Neural cell (in vitro differentiated cells): ENCODE measurements at regions not wholly inside any gene's neighbourhood (a gene's known extent, or its start where the extent isn't known, plus 50 kb on each side); places are given as distances from the start of the nearest gene placed in this dataset.

Source experiments
- H2AFZ ChIP-seq: fragments of 200-600, 300-800 bp; sonication (generic), shearing (Covaris generic); 2 replicates; pipeline ENCODE4 v1.6.0; 2014; ENCODE audit warnings: low read depth, mild to moderate bottlenecking, antibody characterized with exemption, low read length, moderate library complexity
- H3F3A ChIP-seq: fragments of 200-600 bp; shearing (Covaris generic); 2 replicates; pipeline ENCODE4 v1.6.1; 2016; ENCODE audit warnings: mild to moderate bottlenecking, moderate library complexity, mixed read lengths, antibody characterized with exemption, low read length; ENCODE audit not compliant: insufficient read depth, poor library complexity, severe bottlenecking
- H3K27ac ChIP-seq: fragments of 200-600, 300-800 bp; sonication (generic), shearing (Covaris generic); 2 replicates; pipeline ENCODE4 v1.5.1; 2014; ENCODE audit warnings: mild to moderate bottlenecking, low read length, moderate library complexity
- H3K27me3 ChIP-seq: fragments of 300-800, 200-600 bp; sonication (generic), shearing (Covaris generic); 2 replicates; pipeline ENCODE4 v1.6.0; 2014; ENCODE audit warnings: mild to moderate bottlenecking, low read depth, low read length, moderate library complexity; ENCODE audit not compliant: insufficient read depth
- H3K36me3 ChIP-seq: fragments of 300-800, 200-600 bp; sonication (generic), shearing (Covaris generic); 2 replicates; pipeline ENCODE4 v1.5.1; 2014; ENCODE audit warnings: mild to moderate bottlenecking, antibody characterized with exemption, low read length, moderate library complexity; ENCODE audit not compliant: insufficient read depth
- H3K4me2 ChIP-seq: fragments of 300-800, 200-600 bp; sonication (generic), shearing (Covaris generic); 2 replicates; pipeline ENCODE4 v1.6.0; 2014; ENCODE audit warnings: mild to moderate bottlenecking, low read length
- H3K4me3 ChIP-seq: fragments of 300-800, 200-600 bp; sonication (generic), shearing (Covaris generic); 2 replicates; pipeline ENCODE4 v1.5.1; 2014; ENCODE audit warnings: mild to moderate bottlenecking, low read length, moderate library complexity
- H3K79me2 ChIP-seq: fragments of 200-600 bp; shearing (Covaris generic); replicated peaks from 2 replicates; pipeline ENCODE4 v1.6.0; 2014; ENCODE audit warnings: mild to moderate bottlenecking, low read length, moderate library complexity; ENCODE audit not compliant: insufficient read depth
- H3K9ac ChIP-seq: fragments of 300-800, 200-600 bp; sonication (generic), shearing (Covaris generic); 2 replicates; pipeline ENCODE4 v1.6.1; 2016; ENCODE audit warnings: mild to moderate bottlenecking, low read length, mixed read lengths
- H3K9me2 ChIP-seq: fragments of 200-600 bp; shearing (Covaris generic); 2 replicates; pipeline ENCODE4 v1.6.1; 2016; ENCODE audit warnings: mild to moderate bottlenecking, low read length, mixed read lengths; ENCODE audit not compliant: insufficient read depth
- H3K9me3 ChIP-seq: fragments of 200-600, 300-800 bp; sonication (generic), shearing (Covaris generic); 2 replicates; pipeline ENCODE4 v1.6.1; 2016; ENCODE audit warnings: mild to moderate bottlenecking, mixed run types, low read length, moderate library complexity, mixed read lengths
- H4K20me1 ChIP-seq: fragments of 200-600 bp; shearing (Covaris generic); 2 replicates; pipeline ENCODE4 v1.6.1; 2016; ENCODE audit warnings: mild to moderate bottlenecking, mixed run types; ENCODE audit not compliant: insufficient read depth
- EP300 ChIP-seq: fragments of 450-650 bp; conservative IDR thresholded peaks from 2 replicates; pipeline ENCODE4 v1.6.1; 2014; ENCODE audit warnings: antibody characterized with exemption, mild to moderate bottlenecking, moderate library complexity; ENCODE audit not compliant: poor library complexity, severe bottlenecking
- EZH2 ChIP-seq: fragments of 200-600, 300-800 bp; shearing (Covaris generic), sonication (generic); IDR thresholded peaks from 2 replicates; pipeline ENCODE4 v1.6.1; 2014; ENCODE audit warnings: antibody characterized with exemption, low read length, borderline replicate concordance, mild to moderate bottlenecking; ENCODE audit not compliant: insufficient read depth, poor library complexity, severe bottlenecking
- MXI1 ChIP-seq: fragments of 450-650 bp; conservative IDR thresholded peaks from 2 replicates; pipeline ENCODE4 v1.6.1; 2014; ENCODE audit warnings: antibody characterized with exemption, mild to moderate bottlenecking; ENCODE audit not compliant: poor library complexity, severe bottlenecking
- POLR2AphosphoS5 ChIP-seq: IDR thresholded peaks from 2 replicates; pipeline ENCODE4 v1.6.1; 2012
- RAD21 ChIP-seq: fragments of 450-650 bp; conservative IDR thresholded peaks from 2 replicates; pipeline ENCODE4 v1.6.1; 2014; ENCODE audit warnings: antibody characterized with exemption, mild to moderate bottlenecking, moderate library complexity
- SMC3 ChIP-seq: fragments of 450-650 bp; conservative IDR thresholded peaks from 2 replicates; pipeline ENCODE4 v1.6.1; 2014; ENCODE audit warnings: antibody characterized with exemption, mild to moderate bottlenecking, moderate library complexity; ENCODE audit not compliant: poor library complexity
- TAF1 ChIP-seq: IDR thresholded peaks from 2 replicates; pipeline ENCODE4 v1.6.1; 2012; ENCODE audit warnings: low read depth
- TF ChIP-seq, protein P1 (sequence below): fragments of 450-650 bp; IDR thresholded peaks from 2 replicates; pipeline ENCODE4 v1.5.1; 2014; ENCODE audit warnings: antibody characterized with exemption, mild to moderate bottlenecking, moderate library complexity; ENCODE audit not compliant: poor library complexity, severe bottlenecking
- TF ChIP-seq, protein P2 (sequence below): IDR thresholded peaks from 2 replicates; pipeline ENCODE4 v1.6.1; 2012; ENCODE audit warnings: borderline replicate concordance

DNA sequence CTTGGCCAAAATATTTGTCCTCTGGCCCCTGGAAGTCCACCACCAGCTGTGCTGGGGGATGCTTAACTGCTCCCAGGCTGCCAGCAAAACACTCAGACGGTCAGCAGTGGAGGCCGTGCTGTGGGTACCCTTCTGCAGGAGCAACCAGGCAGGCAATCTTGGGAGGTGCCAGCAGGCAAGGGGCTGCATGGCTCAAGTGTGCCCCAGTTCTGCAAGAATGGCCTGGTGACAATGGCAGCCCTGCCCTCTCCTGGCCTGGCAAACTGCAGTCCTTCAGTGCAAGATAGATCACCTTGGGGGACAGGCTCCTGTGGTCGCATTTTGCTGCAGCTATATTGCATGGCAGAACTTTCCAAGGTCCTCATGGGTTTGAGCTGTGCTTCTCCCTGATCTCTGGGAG, 728.3 kb downstream of the TMTC2 start:
- Histone ChIP-seq H3K79me2 (no peaks in the 10 kb centered on the region), H3F3A (no peaks in the 10 kb centered on the region), H3K27me3 (no peaks in the 10 kb centered on the region), H3K9ac (no peak overlapping the region), H3K4me3 (no peak overlapping the region), H3K4me2 (no peak overlapping the region), H3K9me3 (no peaks in the 10 kb centered on the region), H3K27ac (no peak overlapping the region), H3K36me3 (no peaks in the 10 kb centered on the region), H4K20me1 (no peaks in the 10 kb centered on the region), H2AFZ (no peak overlapping the region), H3K9me2 (no peaks in the 10 kb centered on the region)
- no peak for TF ChIP-seq EZH2
- TF ChIP-seq, protein P1, sequence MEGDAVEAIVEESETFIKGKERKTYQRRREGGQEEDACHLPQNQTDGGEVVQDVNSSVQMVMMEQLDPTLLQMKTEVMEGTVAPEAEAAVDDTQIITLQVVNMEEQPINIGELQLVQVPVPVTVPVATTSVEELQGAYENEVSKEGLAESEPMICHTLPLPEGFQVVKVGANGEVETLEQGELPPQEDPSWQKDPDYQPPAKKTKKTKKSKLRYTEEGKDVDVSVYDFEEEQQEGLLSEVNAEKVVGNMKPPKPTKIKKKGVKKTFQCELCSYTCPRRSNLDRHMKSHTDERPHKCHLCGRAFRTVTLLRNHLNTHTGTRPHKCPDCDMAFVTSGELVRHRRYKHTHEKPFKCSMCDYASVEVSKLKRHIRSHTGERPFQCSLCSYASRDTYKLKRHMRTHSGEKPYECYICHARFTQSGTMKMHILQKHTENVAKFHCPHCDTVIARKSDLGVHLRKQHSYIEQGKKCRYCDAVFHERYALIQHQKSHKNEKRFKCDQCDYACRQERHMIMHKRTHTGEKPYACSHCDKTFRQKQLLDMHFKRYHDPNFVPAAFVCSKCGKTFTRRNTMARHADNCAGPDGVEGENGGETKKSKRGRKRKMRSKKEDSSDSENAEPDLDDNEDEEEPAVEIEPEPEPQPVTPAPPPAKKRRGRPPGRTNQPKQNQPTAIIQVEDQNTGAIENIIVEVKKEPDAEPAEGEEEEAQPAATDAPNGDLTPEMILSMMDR, result no peak
- no peak for TF ChIP-seq TAF1
- TF ChIP-seq SMC3, result no peak
- no peak for TF ChIP-seq POLR2AphosphoS5
- TF ChIP-seq, protein P2, sequence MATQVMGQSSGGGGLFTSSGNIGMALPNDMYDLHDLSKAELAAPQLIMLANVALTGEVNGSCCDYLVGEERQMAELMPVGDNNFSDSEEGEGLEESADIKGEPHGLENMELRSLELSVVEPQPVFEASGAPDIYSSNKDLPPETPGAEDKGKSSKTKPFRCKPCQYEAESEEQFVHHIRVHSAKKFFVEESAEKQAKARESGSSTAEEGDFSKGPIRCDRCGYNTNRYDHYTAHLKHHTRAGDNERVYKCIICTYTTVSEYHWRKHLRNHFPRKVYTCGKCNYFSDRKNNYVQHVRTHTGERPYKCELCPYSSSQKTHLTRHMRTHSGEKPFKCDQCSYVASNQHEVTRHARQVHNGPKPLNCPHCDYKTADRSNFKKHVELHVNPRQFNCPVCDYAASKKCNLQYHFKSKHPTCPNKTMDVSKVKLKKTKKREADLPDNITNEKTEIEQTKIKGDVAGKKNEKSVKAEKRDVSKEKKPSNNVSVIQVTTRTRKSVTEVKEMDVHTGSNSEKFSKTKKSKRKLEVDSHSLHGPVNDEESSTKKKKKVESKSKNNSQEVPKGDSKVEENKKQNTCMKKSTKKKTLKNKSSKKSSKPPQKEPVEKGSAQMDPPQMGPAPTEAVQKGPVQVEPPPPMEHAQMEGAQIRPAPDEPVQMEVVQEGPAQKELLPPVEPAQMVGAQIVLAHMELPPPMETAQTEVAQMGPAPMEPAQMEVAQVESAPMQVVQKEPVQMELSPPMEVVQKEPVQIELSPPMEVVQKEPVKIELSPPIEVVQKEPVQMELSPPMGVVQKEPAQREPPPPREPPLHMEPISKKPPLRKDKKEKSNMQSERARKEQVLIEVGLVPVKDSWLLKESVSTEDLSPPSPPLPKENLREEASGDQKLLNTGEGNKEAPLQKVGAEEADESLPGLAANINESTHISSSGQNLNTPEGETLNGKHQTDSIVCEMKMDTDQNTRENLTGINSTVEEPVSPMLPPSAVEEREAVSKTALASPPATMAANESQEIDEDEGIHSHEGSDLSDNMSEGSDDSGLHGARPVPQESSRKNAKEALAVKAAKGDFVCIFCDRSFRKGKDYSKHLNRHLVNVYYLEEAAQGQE, result no peak
- no peak for TF ChIP-seq RAD21
- TF ChIP-seq MXI1, result no peak
- no peak for TF ChIP-seq EP300

- Histone ChIP-seq H2AFZ (no peak overlapping the region), H3K36me3 (no peaks in the 10 kb centered on the region), H3K79me2 (no peaks in the 10 kb centered on the region), H3F3A (no peaks in the 10 kb centered on the region), H4K20me1 (no peaks in the 10 kb centered on the region), H3K9me3 (no peaks in the 10 kb centered on the region), H3K4me3 (no peak overlapping the region), H3K9me2 (no peaks in the 10 kb centered on the region), H3K27me3 (no peaks in the 10 kb centered on the region), H3K9ac (no peak overlapping the region), H3K27ac (no peak overlapping the region), H3K4me2 (no peak overlapping the region)
- TF ChIP-seq TAF1 (no peak), POLR2AphosphoS5 (no peak), MXI1 (no peak), EP300 (no peak), EZH2 (no peak), SMC3 (no peak), RAD21 (no peak)
- TF ChIP-seq, protein P1, result no peak
- TF ChIP-seq, protein P2, result no peak
Observed at GRCh38 chr12:83408851-83409250, 722.1 kb downstream of the TMTC2 start.
